HG03045 (cell line): ENCODE measurements at regions not wholly inside any gene's neighbourhood (a gene's known extent, or its start where the extent isn't known, plus 50 kb on each side); places are given as distances from the start of the nearest gene placed in this dataset.

Source experiments
- ATAC-seq: cut with Tn5 transposase; IDR thresholded peaks from one replicate; pipeline ENCODE4 v1.9.1; 2021; ENCODE audit warnings: mild to moderate bottlenecking, moderate library complexity; ENCODE audit not compliant: unreplicated experiment

DNA sequence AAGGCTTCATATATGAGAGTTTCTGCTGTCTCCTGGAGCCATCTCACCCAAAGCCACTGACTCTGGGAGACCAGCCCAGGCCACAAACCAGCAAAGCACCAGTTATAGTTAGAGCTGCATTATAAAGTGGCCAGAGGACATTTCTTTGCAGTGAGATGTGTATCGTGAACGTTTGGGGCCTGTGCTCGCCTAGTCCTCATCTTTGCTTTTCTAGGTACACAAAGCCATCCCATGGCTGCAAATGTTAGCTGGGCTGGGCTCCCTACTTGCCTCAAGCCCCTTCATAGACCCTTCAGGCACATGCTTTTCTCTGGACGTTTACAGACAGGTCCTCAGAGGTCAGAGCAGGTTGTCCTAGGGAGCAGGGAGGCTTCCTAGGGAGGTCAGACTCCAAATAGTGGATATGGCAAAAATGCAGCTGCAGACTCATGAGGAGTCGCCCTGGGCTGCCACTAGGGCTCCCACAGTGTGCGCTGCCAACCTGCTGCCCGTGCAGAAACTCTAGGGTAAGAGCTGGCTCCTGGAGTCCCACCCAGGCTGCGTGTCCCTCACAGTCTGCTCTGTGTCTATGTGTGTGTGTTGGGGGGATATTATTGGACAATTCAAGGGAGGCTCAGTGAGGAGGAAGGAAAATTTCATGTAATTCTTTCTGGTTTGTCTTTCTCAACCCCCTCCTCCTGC lies 141.0 kb downstream of the RPIA start:
- ATAC-seq, result peak; percentile 45

DNA sequence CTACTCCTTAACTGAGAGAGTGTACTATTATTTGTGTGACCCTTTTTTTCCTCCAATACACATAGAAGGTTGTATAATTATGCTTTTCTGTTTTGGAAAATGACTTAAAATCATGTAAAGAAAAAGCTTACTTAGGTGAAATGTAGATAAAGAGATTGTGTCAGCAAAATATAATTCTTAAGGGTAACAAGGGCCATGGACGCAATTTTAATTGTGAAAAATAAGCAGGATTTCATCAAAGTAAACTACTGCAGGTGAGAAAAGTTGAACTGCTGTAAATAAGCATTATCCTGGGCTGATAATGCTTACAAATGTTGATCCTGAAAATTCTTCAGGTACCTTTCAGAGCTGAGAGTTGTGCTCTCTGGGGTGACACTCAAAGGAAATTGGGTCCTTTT lies 141.5 kb downstream of the RPIA start:
- ATAC-seq, result no peak

DNA sequence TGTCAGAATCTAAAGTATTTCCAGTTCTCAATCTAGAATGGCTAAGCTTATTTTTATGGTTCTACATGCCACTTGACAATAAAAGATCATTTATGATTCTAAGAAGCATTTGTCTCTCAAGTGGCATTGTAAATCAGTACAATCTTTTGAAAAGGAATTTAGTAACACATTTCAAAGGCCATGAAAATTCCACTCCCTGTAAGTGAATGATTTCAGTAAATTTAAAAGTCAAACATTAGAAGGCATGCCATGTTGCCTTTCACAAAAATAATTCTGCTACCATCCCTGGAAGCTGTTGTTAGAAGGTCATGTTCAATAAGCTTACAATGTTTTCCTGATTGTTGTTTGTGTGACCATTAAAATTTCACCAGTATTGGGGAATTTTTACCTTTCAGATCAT lies 142.9 kb downstream of the RPIA start:
- no peak for ATAC-seq

DNA sequence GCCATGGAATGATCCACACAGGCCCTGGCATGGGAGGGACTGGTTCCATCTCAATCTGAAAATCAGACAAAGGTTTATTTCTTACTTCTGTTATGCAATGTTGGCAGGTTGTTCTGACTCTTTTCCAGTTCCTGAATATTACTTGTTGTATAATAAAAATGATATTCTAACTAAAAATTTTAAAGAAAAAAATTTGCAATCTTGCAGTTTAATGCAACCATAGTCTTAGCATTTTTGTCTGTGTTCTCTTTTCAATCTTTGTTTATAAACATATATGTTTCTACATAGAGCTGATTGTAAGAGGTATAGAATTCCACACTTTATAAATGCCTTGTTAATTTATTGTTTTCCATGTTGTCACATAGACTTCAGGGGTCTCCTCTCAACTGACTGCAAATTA lies 143.4 kb downstream of the RPIA start:
- no peak for ATAC-seq

DNA sequence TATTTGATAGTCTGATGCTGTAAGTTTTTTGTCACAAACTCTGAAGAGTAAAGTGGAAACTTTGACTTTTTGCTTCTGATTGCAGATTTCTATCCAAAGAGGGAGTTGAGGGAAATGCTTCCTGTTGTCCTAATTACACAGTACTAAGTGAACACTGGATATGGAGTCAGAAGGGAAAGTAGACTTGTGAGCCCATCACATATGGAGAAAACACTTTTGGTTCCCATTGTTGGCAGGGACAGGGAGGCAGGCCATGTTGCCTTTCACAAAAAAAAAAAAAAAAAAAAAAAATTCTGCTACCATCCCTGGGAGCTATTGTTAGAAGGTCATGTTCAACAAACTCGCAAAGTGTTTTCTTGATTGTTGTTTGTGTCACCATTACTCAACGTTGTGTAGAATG lies 144.3 kb downstream of the RPIA start:
- ATAC-seq, result no peak

DNA sequence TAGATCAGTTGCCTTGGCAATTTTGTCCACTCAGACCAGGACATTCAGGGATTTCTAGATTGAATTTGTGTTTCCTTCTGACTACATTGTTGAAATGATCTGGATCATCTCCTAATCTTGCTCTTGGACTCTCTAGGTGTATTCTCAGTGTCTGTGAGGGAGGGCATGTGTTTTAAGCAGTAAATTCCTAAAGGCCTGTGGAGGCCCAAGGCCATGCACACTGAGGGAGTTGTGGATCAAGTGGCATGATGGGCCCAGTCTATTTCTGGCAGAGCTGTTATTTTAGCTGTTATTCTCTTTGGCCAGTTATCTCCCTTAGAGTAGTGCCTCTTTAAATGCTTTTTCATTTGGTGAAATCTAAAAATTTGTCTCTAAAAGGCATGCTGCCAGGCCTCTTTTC lies 144.9 kb downstream of the RPIA start:
- no peak for ATAC-seq

DNA sequence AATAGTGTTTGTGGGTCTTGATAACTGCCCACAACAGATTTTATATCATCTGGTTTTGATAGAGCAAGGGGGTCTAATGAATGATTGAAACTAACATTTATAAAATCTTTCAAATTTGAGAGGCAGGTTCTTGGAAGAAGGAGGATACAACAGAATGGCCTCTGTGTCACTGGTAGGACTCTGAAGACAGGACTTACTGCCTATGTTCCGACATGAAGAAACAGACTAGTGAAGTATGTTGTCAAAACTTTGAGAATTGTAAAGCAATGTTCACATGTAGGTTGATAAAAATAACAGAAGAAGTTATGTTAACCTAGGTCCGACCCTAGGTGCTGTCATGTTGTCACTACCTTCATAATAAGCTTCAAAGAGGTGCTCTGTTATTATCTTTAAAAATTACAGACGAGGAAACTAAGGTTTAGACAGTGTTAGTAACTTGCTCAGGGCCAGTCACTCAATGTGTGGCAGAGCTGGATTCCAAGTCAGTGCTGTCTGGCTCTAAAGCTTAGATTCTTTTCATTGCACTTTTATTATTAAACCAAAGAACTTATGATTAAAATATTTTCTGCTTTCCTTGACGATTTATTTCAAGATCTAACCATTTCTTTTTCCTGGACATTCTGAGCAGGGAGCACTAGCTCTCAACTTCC lies 146.2 kb downstream of the RPIA start:
- ATAC-seq, result no peak

DNA sequence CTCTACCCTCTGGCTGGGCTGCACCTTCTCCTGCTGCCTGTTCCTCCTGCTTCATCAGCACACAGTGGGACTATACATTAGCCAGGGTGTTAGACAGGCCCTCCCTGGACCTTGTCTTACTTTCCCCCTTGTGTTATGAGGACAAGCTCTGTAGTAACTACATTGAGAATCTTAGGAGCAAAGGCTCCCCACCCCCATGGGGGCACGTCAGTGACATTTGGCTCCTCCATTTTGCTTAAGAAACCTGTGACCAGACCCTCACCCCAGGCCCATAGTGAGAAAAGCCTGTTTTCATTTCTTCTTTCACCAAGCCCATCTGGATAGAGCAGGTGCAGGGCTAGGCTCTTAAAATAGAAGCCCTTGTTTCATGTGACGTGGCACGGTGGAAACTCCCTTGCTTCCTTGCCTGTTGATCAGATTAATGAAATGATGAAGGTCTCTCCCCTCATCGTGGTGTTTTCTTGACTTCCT lies 146.7 kb downstream of the RPIA start:
- ATAC-seq, result peak; percentile 81

DNA sequence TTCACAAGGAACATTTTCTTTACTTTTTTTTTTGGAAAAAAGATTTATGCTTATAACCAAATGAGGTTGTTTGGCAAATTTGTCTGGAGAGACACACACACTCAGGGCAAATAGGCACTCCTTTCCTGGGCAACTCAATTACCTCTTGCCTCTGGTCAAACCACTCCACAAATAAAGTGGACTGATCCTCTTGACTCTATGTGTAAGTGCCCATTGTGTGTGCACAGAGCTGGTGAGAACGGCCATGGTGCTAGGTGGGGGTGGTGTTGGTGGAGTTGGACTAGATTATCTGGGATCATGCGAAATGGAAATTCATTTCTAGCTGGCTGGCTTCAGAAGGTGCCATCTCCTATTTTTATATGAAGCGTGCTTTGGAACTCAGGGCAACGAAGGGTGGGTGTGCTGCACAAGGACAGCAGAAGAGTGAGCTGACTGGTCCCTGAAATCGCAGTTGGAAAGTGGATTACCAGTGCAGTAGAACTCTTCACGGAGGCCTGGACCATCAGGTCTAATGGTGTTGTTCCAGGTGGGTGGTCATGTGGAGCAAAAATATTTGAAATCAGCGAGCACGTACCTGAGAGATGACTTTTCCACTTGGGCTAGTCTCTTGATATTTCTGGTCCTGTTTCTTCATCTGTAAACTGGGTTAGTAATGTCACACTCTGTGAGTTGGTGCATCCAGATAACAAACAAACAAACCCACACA lies 149.9 kb downstream of the RPIA start:
- ATAC-seq, result no peak

DNA sequence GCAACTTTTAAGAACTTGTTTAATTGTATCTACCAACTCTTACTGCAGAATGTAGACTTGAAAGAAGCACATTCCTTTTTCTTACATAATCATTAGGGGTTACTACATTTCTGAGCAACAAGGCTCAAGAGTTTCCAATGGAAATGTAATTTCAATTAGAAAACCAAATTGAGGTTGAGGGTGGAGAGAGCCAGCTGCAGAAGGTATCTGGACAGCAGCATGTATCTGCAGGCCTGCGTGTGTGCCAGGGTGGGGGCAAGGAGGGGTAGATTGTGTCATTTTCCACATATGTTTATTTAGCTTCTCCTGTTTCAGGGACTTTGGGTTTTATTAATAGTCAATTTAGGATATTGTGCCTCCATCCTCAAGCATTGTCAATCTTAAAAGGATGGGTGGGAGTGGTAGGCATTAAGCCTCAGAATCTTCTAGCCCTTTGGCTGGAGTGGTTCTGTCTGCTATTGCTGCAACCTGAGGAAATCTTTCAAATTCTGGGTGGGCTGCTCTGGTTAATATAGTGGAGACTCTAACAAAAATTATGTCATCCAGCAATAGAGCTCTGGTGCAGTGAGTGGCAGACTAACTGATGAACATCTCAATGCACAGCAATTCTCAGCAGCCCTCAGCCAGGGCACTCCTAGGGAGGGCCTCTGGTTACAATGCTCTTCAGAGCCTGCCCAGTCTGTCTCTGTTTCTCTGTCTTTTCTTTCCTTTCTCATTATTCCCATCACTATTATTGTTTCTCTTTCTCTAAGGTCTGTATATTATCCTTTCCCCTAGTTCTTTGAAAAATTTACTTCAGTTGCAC lies 151.4 kb downstream of the RPIA start:
- no peak for ATAC-seq

DNA sequence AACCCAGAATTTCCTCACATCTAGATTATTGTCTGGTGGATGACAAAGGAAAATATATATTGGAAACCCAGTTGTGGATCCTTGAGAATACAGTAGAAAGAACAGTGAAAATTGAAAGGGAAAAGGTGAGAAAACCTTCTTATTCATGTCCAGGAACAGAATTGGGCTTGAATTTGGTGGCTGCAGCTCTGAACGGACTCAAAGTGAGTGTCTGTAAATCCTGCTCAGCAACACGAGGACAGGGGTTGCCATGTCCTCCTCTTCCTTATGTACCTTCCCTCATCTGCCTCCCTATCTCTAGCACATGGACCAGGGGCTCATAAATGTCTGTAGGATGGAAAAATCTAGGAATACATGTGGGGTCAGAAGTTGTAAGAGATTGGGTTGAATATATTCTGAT lies 152.2 kb downstream of the RPIA start:
- ATAC-seq, result no peak

DNA sequence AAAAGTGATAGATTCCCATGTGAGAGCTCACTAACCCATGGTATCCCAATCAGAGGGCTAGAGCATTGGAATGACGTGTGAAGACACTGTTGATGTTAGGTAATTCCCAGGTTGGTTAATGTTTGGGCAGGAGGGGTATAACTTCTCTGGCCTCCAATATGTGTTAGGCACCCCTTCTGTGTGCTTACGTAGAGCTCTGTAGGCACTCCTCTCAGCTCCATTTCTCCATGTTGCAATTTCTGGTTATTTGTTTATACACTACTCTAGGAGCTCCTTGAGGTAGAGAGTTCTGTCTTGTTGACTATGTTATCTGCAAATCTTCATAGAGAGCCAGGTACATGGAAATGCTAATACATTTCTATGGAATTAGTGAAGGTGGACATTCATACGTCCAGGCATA lies 153.5 kb downstream of the RPIA start:
- ATAC-seq, result no peak

DNA sequence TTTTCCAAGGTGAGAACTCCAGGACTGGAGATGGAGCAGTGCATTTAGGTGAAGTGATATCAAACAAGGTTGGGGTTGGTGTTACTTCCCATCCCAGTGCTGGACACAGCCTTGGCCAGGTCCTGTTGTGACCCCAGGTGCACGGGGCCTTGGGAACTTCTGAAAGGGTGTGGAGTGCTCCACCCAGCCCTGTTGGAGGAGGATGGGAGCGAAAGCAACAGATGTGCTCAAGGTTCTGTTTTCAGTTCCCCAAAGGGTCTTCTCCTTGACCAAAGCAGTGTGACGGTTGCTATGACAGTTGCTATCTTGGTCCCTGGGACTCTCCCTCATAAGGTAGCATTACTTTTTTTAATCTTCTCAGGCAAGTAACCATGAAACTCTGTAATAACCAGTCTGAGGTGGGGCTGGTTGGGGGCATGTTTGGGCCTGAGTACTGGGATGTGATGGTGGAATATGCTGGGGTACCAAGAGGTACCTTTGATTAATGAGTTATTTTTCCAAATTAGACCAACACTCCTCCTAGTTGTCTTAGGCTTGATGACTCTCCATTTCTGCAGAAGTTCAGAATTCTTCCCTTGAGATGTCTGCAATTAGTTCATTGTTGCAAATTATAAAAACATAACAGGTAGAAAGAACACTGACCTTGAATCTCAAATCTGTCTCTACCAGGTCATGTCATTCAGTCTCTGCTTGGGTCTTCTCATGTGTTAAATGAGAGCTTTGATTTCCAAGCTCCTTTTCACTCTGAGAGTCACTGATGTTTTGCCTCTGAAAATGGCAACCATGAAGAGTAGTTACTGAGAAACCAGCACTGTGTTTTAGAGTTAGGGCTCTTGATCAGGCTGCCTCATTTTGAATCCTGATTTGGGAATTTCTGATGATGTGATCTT lies 154.5 kb downstream of the RPIA start:
- peak; percentile 78 for ATAC-seq

DNA sequence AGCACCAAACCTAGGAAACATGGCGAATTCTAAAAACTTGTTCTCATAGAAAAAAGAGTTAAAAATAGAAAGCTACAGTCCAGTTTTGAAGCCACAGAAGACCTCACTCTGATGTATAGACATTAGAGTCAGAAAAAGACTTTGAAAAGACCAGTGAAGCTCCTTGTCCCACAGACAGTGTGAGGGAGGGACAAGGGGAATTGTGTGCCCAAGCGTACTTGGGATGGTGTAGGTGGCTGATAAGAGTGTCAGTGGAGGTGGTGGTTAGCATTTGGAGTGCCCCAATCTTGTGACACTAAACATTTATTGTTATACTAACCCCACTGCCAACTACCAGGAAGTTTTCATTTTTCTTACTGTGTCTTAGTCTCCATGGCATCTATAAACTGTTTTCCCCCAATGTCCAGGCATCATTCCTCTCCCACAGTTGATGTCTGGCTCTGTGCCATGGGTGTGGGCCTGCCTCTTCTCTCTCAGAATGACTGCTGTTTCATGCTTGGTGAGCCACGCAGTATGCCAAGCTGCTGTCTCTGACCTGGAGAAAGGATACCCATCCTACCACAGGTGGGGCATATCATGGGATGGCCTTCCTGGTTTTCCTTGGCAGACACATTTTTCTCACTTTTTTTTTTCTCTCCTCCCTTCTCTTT lies 161.4 kb downstream of the RPIA start:
- ATAC-seq, result no peak

DNA sequence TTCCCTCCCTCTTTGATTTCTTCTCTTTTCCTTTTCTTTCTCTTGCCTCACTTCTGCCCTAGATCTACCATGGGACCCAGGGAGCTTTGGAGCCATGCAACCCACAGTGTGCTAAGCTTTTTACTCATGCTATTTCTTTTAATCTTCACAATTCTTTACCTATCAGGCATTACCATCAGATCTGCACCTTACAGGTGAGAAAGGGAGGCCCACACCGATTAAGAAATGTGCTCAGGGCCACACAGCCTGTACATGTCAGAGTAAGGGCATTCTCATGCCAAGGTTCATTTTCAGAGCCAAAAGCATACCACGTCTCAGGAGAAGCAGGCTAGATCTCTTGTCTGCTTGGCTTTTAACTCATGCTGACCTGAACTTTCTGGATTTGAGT lies 161.9 kb downstream of the RPIA start:
- ATAC-seq, result no peak

DNA sequence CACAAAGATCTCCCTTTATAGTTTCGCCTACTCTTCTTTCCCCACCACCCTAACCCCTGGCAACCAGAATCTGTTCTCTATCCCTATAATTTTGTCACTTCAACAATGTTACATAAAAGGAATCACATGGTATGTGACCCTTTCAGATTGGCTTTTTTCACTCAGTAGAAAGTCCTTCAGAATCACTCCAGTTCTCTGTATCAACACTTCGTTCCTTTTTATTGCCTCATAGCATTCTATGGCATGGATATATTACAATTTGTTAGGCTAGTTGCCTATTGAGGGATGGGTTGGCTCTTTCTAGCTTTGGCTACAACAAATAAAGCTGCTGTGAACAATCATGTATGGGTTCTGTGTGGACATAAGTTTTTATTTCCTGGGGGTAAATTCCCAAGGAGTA lies 163.1 kb downstream of the RPIA start:
- ATAC-seq, result no peak

DNA sequence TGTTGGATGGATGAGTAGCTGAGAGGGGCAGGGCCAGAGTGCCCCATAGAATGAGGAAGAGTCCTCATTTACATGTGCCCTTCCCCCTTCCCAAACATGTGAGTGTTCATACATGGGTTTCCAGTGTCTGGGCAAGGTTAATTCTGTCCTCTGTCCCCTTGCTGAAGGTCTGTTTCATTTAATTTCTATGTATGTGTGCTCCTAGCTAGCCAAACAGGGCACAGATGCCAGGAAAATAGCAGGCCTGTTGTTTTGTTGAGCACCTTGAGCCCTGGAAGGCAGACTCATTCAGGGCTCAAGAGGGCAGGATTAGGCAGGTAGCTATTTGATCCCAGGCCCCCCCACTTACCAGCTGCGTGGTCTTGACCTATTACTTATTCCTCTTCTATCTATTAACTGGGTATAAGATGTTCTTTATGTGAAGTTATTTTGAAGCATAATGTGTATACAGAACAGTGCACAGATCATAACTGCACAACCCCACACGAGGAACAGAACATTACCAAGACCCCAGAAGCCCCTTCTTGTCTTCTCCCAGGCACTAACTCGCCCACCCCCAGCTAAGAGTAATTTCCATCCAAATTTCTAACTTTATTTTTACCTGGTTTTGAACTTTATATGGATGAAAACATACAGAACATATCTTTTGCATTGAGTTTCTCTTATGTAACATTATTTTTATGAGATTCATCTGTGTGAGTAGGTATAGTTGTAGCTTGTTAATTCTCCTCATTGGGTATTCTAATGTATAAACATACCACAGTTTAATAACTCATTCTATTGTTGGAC lies 164.3 kb downstream of the RPIA start:
- ATAC-seq, result peak; percentile 35

DNA sequence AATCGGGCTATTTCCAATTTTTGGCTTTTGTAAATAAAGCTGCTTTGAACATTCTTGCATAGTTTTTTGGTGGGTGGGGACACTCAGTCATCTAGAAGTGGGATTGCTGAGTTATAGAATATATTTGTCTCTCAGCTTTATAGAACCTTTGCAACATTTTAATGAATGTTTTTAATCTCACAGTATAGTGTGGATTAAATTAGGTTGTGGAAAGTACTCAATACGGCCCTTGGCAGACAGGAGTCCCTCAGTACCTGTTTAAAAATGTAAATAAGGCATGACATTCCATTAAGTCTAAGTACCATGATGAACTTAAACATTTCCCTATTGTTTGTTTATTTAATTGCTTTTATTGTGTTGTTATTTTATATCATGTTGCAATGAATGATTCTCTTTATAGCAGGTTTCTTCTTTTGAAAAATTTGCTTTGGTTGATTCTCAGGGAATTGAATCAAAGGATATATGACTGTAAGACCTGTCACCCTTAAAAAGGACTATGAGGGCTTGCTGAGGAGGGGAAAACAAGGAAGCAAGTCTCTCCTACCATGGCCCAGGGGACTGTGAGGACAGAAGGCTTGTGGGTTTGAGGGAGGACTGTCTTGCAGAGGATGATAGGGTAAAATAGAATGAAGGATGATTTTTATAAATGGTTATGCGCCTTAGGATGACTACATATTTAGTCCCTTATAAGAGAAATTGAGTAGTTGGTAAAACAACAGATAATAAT lies 165.1 kb downstream of the RPIA start:
- peak; percentile 11 for ATAC-seq
